ENCODE measurements at regions not wholly inside any gene's neighbourhood (a gene's known extent, or its start where the extent isn't known, plus 50 kb on each side); places are given as distances from the start of the nearest gene placed in this dataset.

GRCh38 chr4:130127297-130127696 is 1031.3 kb downstream of the C4orf33 start:
- no peak for DNase-seq (ENCODE audit: extremely low read depth in 1 of 2, low read depth in 1 of 2)

- no peak for DNase-seq (ENCODE audit: extremely low read depth in 1 of 2, low read depth in 1 of 2)
Observed at GRCh38 chr4:130131536-130131935, 1035.6 kb downstream of the C4orf33 start.

GRCh38 chr4:130141651-130142050 is 1045.7 kb downstream of the C4orf33 start:
- DNase-seq (ENCODE audit: extremely low read depth in 1 of 2, low read depth in 1 of 2): no peak

- no peak for DNase-seq (ENCODE audit: extremely low read depth in 1 of 2, low read depth in 1 of 2)
Observed at GRCh38 chr4:130143656-130144055, 1047.7 kb downstream of the C4orf33 start.

- no peak for DNase-seq (ENCODE audit: extremely low read depth in 1 of 2, low read depth in 1 of 2)
Observed at GRCh38 chr4:130146773-130147172, 1050.8 kb downstream of the C4orf33 start.

GRCh38 chr4:130147641-130148040 is 1051.7 kb downstream of the C4orf33 start:
- no peak for DNase-seq (ENCODE audit: extremely low read depth in 1 of 2, low read depth in 1 of 2)

GRCh38 chr4:130154901-130155300 is 1058.9 kb downstream of the C4orf33 start:
- no peak for DNase-seq (ENCODE audit: extremely low read depth in 1 of 2, low read depth in 1 of 2)

GRCh38 chr4:130163701-130164100 is 1067.7 kb downstream of the C4orf33 start:
- no peak for DNase-seq (ENCODE audit: extremely low read depth in 1 of 2, low read depth in 1 of 2)

- DNase-seq (ENCODE audit: extremely low read depth in 1 of 2, low read depth in 1 of 2): no peak
Observed at GRCh38 chr4:130165381-130165780, 1069.4 kb downstream of the C4orf33 start.

GRCh38 chr4:130172156-130172555 is 1076.2 kb downstream of the C4orf33 start:
- DNase-seq (ENCODE audit: extremely low read depth in 1 of 2, low read depth in 1 of 2): no peak

GRCh38 chr4:130178106-130178505 is 1082.2 kb downstream of the C4orf33 start:
- DNase-seq (ENCODE audit: extremely low read depth in 1 of 2, low read depth in 1 of 2): no peak

GRCh38 chr4:130183096-130183495 is 1087.1 kb downstream of the C4orf33 start:
- DNase-seq (ENCODE audit: extremely low read depth in 1 of 2, low read depth in 1 of 2): no peak

GRCh38 chr4:130183766-130184165 is 1087.8 kb downstream of the C4orf33 start:
- no peak for DNase-seq (ENCODE audit: extremely low read depth in 1 of 2, low read depth in 1 of 2)

GRCh38 chr4:130185123-130185522 is 1089.2 kb downstream of the C4orf33 start:
- DNase-seq (ENCODE audit: extremely low read depth in 1 of 2, low read depth in 1 of 2): no peak

GRCh38 chr4:130186931-130187330 is 1091.0 kb downstream of the C4orf33 start:
- DNase-seq (ENCODE audit: extremely low read depth in 1 of 2, low read depth in 1 of 2): no peak

- no peak for DNase-seq (ENCODE audit: extremely low read depth in 1 of 2, low read depth in 1 of 2)
Observed at GRCh38 chr4:130187587-130187986, 1091.6 kb downstream of the C4orf33 start.

GRCh38 chr4:130192787-130193186 is 1096.8 kb downstream of the C4orf33 start:
- DNase-seq (ENCODE audit: extremely low read depth in 1 of 2, low read depth in 1 of 2): no peak

- no peak for DNase-seq (ENCODE audit: extremely low read depth in 1 of 2, low read depth in 1 of 2)
Observed at GRCh38 chr4:130197946-130198345, 1102.0 kb downstream of the C4orf33 start.

- no peak for DNase-seq (ENCODE audit: extremely low read depth in 1 of 2, low read depth in 1 of 2)
Observed at GRCh38 chr4:130203571-130203970, 1107.6 kb downstream of the C4orf33 start.

- DNase-seq (ENCODE audit: extremely low read depth in 1 of 2, low read depth in 1 of 2): no peak
Observed at GRCh38 chr4:130210864-130211263, 1114.9 kb downstream of the C4orf33 start.

GRCh38 chr4:130214268-130214667 is 1118.3 kb downstream of the C4orf33 start:
- no peak for DNase-seq (ENCODE audit: extremely low read depth in 1 of 2, low read depth in 1 of 2)

- DNase-seq (ENCODE audit: extremely low read depth in 1 of 2, low read depth in 1 of 2): no peak
Observed at GRCh38 chr4:130233377-130234047, 1137.6 kb downstream of the C4orf33 start.

GRCh38 chr4:130238121-130238520 is 1142.2 kb downstream of the C4orf33 start:
- no peak for DNase-seq (ENCODE audit: extremely low read depth in 1 of 2, low read depth in 1 of 2)

All from activated CD8-positive, alpha-beta memory T cell treated with anti-CD3 and anti-CD28 coated beads for 1 hour (primary cell).